NCI-H1930 (cell line): ENCODE measurements at regions not wholly inside any gene's neighbourhood (a gene's known extent, or its start where the extent isn't known, plus 50 kb on each side); places are given as distances from the start of the nearest gene placed in this dataset.
"Not testable (repeated sequence)": the region's sequence is repeated elsewhere in the genome, so short reads cannot be mapped to it uniquely, and the experiment has no call there.

Source experiments
- DNase-seq, 2 experiments: peaks; one replicate each; lab custom pipeline; 2025; lab: John Stamatoyannopoulos, UW

DNA sequence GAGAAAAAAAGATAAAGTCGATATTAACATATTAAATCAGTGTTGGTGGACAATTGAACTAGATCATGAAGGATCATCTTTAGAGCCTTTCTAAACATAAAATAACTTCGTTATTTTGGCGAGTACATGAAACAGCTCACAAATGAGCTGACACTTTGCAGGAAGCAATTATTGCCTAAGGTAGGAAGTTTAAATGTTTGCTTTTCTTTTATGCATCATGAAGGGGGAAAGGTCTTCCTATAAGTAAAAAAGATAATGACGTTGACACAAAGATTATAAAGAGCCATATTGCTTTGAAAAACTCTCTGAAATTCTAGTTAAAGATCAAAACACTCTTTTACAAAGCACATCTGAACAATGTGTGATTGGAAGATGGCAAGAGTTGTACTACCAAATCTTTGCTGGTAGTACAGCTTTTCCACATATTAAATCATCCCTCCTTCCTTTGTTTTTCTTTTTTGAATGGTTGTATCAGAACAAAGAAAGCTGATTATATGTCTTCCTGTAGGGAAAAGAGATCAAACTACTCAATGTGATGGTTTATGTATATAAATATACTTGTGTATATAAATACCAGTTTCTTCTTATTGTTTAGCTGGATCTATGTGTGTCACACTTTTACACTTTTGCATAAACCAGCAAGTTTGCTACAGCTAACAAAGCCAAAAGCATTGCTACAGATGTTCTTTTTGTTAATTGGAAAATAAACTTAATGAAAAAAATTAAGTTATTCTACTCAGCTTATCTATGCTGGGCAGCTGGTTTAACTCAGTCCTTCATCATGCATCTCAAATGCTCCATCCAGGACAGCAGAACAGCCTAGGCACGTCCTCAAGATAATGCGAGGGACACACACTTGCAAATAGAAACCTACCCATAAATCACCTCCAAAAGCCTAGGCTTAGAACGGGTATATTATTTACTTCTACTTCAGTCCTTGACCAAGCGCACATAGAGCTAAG, 850.8 kb upstream of the ROBO1 start:
- DNase-seq, result no peak

DNA sequence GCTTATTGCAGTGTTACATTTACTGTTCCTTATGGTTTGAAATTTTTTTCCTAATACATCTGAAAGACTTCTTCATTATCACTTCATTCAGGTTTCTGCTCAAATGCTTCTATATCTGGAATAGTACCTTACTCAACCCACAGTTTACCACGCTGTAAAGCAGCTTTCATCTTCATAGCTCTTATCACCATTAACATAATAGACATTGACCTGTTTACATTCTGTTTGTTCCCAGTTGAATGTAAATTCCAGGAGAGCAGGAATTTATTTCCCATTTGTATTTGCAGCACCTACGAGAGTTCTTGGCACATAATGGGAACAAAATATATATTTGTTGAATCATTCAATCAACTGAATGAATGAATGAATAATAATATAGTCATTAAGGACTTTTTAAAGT, 844.6 kb upstream of the ROBO1 start:
- DNase-seq, result no peak

DNA sequence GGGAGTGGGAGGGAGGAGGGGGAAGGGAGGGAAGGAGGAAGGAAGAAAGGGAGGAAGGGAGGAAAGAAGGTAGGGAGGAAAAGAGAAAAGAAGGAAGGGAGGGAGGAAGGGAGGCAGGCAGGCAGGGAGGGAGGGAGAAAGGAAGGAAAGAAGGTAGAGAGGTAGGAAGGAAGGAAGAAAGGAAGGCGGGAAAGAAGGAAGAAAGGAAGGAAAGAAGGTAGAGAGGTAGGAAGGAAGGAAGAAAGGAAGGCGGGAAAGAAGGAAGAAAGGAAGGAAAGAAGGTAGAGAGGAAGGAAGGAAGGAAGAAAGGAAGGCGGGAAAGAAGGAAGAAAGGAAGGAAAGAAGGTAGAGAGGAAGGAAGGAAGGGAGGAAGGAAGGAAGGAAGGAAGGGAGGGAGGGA, 840.3 kb upstream of the ROBO1 start:
- DNase-seq, result not testable (repeated sequence)

DNA sequence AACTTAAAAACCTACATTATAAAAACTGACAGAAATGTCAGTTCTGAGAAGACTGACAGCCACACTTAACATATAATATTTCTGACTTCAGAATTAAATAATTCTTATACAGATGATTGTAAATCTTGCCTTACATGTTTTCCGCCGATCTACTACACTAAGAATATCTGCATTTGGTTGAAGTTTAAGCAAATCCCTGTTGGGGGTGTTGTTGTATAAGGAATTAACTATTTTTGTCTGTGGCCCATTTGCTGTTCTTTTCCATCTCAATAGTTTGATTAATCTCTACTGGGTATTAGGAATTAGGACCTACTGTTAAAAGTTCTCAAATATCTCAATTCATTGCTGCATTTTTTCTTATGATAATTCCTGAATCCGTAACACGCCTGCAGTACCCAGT, 838.3 kb upstream of the ROBO1 start:
- DNase-seq, result no peak

DNA sequence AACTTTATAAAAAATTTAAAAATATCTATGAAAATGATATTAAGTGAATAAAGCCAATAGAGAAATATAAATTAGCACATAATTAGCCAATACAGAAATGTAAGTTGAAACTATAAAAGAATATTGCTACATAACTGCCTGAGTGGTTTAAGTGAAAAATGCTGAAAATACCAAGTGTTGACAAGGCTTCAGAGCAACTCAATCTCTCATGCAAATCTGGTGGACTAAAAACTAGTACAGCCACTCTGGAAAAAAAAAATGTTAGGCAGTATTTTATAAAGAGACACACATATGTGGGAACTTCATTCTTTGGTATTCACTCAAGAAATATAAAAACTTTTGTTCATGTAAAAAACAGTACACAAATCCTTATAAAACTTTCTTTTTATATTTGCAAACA, 833.7 kb upstream of the ROBO1 start:
- no peak for DNase-seq

DNA sequence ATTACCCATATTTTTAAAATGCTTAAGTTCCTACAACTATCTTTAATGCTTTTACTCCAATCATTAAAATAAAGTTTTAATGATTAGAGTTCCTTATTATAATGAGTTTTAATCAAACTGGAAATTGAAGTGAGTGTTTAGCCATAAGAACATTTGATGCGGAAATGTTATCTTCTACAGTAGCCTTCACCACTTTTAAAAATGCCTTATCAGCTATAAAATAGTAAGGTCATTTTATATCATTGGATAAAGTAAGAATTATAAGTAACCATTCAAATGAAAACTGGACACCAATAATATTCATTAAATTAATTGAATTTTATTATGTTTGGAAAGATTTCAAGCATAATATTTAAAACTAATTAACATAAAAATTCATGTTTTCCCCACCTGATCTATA, 825.0 kb upstream of the ROBO1 start:
- no peak for DNase-seq

DNA sequence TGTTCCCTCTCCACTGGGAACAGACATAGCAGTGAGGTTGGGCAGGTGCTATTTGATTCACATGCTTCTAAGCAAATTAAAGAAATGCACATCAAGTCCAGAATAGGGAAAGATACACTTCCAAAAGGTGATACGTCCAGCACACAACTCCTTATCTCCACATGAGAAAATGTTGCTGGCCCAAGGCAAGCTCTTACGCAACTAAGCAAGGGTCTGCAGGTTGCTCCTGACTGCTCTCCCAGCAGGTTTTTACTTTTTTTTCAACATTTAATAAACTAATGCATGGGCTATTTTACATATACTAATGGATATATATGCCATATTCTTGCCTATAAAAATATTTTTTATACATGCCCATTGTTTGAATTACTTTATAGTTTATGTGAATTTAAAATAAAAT, 818.5 kb upstream of the ROBO1 start:
- no peak for DNase-seq

DNA sequence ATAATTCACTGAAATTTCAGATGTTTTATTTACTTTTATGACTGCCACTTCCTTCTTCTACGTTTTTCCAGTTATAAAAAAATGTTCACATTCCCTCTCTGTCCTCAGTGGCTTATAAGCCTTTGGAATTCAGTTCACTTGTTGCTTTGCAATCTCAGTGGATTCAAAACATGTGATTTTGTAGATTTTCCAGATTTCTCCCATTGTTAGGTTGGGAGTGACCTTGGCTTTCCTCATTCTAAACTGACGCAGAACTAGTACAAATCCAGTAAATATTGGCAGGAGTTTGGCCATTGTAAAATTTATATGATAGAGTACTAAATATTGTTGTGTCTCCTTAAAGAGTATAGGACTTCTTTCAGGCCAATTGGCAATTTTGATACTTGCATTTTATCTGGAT, 812.3 kb upstream of the ROBO1 start:
- DNase-seq, result no peak

DNA sequence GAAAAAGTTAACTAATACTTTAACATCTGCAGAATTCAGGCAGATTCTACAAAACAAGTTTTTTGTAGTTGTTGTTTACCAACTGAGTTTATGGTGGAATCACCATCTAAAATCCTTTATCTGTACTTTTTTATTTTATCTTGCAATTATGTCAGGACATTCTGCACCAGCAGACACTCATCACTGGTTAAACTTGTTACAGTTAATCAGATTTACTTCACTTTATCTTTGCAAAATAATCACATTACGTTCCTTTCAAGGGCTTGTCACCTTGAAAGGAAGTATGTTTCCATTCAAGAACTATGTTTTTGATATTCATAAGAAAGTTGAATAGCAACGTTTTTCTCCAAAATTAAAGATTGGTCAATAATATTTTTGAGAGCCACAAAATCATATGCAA, 796.6 kb upstream of the ROBO1 start:
- no peak for DNase-seq

DNA sequence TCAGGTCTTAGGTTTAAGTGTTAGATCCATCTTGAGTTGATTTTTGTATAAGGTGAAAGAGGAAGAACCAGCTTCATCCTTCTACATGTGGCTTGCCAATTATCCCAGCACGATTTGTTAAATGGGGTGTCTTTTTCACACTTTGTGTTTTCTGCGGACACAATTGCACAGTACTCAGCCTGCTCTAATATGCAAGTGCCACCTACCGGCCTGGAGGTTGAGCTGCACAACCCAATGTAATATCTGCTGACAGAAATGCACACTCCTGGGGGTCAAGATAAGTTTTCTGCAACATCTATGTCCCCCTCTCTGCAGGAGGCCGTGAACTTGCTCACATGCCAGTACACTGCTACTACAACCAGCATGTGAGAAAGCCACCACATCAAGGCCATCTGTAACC, 791.9 kb upstream of the ROBO1 start:
- DNase-seq, result no peak

DNA sequence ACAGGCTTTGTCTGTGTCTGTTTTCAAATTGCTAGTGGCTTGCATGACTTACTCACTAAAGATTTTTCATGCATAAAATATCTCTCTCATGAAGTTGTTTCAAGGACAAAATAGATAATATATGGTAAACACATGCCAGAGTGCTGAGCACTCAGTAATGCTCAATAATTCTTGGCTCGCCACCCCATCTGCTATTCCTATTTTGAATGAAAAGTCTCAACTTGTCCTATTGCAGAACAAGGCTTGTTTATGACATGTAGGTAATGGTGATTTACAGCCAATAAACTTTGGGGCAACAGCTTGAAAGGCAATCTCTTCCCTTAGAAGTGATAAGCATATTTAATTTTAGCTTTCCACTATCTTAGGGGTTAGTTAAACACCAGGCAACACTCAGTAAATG, 789.0 kb upstream of the ROBO1 start:
- no peak for DNase-seq

DNA sequence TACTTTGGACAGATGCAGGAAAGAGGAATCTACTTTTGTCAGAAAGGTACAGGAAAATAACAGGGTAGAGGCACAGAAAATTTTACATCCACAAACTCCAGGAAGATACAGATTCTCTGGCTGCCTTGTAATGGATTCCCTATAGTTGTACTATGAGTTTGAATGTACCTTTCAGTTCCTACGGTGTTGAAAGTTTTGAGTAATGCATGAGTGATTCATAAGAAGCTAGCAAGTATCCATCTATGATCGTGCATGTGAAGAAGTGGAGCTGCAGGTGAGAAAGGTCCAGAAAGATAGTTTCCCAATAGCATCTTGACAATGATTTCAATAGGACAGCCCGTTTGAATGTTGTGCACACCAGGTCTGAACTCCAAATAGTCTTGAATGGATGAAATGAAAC, 786.5 kb upstream of the ROBO1 start:
- no peak for DNase-seq

DNA sequence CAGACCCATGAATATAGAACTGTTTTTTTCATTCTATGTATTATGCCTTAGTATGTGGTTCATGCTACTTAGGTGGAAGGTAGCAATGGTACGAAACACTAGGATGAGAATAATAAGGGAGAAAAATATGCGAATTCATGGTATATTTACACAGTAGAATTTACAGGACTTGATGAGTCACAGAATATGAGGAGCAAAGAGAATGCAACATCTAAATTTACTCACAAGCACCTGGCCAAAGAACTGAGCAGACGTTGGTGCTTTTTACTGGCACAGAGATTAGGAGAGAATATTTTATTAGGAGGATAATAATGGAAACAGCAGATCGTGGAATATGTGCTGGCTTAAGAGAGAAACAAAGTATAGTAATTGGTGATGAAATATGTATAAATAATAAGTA, 785.4 kb upstream of the ROBO1 start:
- DNase-seq, result no peak

DNA sequence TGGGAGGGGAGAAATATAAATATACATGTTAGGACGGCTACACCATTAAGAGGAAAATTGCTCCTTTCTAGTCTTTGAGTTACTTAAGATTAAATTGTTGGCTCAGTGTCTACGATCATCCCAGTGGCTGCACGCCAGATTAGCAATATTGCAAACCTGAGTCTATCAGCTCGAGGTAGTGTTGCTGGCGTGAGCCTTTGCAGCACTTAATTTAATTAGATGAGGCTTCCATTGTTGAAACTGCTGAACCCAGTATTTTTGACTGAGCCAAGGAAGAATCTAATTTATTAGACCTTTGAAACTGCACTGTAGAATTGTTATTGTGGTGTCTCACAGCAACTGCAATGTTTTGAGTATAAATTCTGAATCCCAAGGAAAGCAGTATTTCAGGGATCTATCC, 782.4 kb upstream of the ROBO1 start:
- no peak for DNase-seq

DNA sequence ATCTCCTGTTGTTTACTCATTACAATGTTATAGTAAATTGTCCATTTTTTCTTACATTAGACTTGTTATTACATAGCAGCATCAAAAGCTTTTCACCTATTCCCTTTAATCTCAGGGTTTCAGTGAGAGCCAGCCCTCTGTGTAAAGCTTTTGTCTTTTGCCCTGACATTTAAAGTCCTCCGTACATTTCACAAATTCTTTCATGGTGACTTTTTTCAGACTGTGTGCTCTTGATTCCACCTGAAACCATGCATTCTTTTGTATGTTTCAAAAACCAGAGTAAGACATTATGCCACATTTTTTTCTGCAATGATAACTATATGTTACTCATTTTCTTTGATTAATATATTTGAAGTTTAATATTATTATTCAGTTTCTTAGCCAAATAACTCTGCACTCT, 781.4 kb upstream of the ROBO1 start:
- no peak for DNase-seq

DNA sequence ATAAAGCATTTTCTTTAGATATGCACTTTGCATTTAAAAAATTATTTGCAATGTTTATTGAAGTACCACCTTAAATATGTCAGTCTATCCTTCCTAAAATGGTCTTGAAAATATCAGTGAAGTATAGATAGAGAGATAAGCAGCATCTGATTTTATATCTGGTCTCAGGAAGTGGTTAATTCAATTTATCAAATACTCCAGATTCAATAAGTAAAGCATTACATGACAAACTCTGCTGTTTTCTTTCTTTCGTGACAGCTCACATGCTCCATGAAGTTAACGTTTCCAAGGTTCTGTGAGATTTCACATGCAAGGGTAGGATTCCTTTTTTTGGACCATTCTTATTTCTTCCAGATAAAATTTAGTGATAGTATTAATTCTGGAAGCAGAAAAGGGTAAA, 775.4 kb upstream of the ROBO1 start:
- DNase-seq, result no peak

DNA sequence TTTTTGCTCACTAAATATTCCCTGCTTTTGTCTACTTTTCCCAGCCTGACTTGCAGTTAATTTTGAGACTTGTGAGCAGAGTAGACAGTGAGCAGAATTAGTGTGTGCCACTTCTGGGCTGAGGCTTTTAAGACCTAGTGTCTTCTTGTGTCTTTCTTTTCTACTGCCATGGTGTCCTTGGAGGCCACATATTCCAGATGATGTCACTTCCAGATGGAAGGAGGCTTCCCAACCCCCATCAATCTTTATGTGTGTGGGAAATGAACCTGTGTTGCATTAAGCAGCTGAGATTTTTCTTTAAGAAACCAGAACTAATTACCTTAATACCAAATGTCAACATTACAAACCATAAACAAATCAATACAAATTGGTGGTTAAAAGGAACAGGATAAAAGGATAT, 774.7 kb upstream of the ROBO1 start:
- no peak for DNase-seq

DNA sequence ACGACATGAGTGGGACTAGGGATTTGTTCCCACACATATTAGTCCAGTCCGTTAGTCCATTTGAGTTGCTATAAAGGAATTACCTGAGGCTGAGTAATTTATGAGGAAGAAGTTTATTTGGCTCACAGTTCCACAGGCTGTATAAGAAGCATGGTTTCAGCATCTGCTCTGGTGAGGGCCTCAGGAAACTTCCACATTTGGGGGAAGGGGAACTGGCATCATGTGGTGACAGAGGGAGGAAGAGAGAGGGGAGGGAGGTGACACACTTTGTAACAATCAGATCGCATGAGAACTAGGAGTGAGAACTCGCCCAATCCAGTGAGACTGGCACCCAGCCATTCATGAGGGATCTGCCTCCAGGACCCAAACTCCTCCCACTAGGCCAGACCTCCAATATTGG, 769.9 kb upstream of the ROBO1 start:
- no peak for DNase-seq

DNA sequence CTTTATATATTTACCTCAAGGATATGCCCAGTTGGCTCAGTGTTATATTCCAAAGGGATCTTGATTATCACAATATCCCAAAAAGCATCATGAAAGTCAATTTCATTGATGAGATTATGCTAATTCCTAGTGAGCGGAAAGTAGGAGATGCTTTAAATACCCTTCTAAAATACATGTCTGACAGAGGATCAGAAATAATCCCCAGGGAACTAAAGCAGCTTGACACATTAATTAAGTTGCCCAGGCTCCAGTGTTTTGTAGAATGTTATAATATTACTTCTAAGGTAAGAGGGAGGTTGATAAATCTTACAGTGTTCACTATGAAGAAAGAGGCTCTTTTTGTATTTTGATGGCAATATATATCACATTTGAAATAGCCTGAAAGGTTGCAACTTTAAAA, 767.5 kb upstream of the ROBO1 start:
- DNase-seq, result no peak

DNA sequence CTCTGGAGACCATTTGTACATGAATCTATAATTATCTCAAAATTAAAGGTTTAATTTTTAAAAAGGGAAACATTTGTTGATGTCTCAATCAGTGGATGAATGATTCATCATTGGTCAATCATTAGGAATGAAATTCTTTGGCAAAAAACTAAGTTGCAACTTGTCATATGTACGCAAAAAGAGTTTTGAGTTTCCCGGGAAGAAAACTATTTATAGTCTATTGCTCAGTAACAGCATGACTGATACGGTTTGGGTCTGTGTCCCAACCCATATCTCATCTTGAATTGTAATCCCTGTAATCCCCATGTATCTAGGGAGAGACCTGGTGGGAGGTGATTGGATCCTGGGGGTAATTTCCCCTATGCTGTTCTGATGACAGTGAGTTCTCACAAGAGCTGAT, 765.8 kb upstream of the ROBO1 start:
- DNase-seq, result no peak

DNA sequence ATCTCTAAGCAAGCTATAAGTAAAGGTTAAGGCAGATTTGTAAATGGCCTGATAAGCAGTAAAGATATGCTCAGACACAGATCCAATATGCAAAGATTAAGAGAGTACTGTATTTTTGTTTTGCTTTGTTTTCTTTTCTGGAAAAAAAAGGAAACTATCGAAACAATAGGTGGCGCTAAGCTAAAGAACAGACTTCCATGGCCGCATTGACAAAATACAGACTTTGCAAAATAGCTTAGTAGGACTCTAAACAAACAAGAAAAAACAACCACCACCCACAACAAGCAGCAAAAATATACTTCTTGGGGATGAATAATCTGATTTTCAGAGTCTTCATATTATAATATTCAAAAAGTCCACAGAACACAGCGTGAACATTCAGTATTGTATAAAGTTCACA, 758.4 kb upstream of the ROBO1 start:
- no peak for DNase-seq

DNA sequence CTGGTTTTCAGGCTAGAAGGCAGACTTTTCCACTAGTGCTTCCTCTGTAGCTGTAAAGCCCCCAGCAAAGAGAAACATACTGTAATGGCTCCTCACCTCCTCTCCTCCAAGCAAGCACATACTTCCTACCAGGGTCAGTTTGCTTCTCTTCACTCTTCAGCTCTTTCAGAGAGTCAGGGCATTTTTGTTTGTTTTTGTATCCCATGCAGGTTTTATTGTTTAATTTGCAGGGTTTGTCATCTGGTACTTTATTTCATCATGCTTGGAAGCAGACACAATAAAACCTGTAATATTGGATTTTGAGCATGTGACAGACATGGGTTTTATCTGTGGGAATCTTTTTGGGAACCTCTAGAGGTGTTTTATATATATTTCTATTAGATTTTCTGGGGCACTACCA, 753.3 kb upstream of the ROBO1 start:
- DNase-seq, result no peak

DNA sequence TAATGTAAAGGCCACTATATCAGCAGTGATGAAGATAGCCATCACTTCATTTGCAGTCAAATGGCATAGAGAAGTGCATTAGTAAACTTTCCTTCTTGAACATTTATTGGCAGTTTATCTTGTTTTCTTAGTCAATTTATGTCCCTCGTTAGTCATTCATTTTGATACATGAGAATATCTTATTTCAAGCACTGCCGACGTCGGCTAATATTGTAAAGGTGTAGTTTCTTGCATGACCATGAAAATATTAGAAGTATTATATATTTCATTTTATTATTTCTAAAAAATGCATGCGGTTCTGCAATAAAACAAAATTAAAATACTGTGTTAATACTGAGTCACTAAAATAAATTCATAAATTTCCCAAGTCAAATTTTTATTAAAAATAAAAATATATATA, 751.6 kb upstream of the ROBO1 start:
- no peak for DNase-seq

DNA sequence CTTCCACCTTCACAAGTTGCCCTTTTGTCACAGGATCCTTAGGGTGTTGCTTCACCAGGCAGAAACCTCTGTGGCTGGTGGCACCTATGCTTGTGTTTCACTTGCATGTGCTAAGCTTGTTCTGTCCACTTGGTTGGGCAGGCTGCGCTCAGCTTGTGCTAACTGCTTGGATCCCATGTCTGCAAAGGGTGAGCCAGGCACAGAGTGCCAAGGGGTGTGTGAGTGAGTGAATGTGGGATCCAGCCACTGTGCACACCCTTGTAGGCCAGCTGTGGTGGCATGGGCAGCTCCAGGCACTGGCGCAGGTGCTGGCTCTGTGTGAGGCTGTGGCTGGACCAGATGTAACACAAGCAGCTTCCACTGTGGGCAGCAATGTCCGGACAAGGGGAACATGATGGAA, 728.7 kb upstream of the ROBO1 start:
- DNase-seq, result no peak
